A549 (cell line): ENCODE measurements at regions not wholly inside any gene's neighbourhood (a gene's known extent, or its start where the extent isn't known, plus 50 kb on each side); places are given as distances from the start of the nearest gene placed in this dataset.

Experiments
- ATAC-seq, 2 experiments: fragments of 200-7000 bp in 1 of 2; fragments of >200 bp in 1 of 2; cut with Nextera tagmentation in 1 of 2; cut with Tn5 transposase in 1 of 2; 3 replicates each; pipeline versions ENCODE4 v1.8.0 to v1.9.1; 2018 to 2020; ENCODE audit warnings: mild to moderate bottlenecking in 1 of 2, moderate library complexity in 1 of 2
- CTCF ChIA-PET: fragments of 300-600 bp; sonication (Branson Sonifier 250); formaldehyde crosslinking; extraction: SDS; loops from one replicate; lab custom pipeline; 2021; ENCODE audit warnings: antibody characterized with exemption, inconsistent platforms; lab: Yijun Ruan, JAX
- POLR2A ChIA-PET: fragments of 350-600 bp; formaldehyde crosslinking; extraction: SDS; loops from one replicate; lab custom pipeline; 2021; ENCODE audit warnings: antibody characterized with exemption, inconsistent platforms; lab: Yijun Ruan, JAX
- DNase-seq, 2 experiments: peaks; one replicate each; pipeline versions ENCODE4 v3.0.0 to v3.0.0-alpha.2; 2011 to 2016; ENCODE audit warnings: low read depth in 1 of 2, low spot score in 1 of 2
- FAIRE-seq: peaks from 2 replicates; lab custom pipeline; 2011; peaks lifted over from hg19 to GRCh38; lab: Jason Lieb, UNC
- H3K27ac ChIP-seq, 2 experiments: fragments of >200 bp; sonication (Bioruptor Twin); formaldehyde crosslinking; 3 replicates each; pipeline ENCODE4 v1.5.1; 2016 to 2017
- H3K4me1 ChIP-seq: fragments of >200 bp; sonication (Bioruptor Twin); formaldehyde crosslinking; 3 replicates; pipeline ENCODE4 v1.6.1; 2016
- H3K4me2 ChIP-seq: fragments of >200 bp; sonication (Bioruptor Twin); formaldehyde crosslinking; 3 replicates; pipeline ENCODE4 v1.6.1; 2016
- H3K4me3 ChIP-seq: fragments of >200 bp; sonication (Bioruptor Twin); formaldehyde crosslinking; 3 replicates; pipeline ENCODE4 v1.5.1; 2016
- H3K9me3 ChIP-seq: fragments of >200 bp; sonication (Bioruptor Twin); formaldehyde crosslinking; 3 replicates; pipeline ENCODE4 v1.6.1; 2016
- BHLHE40 ChIP-seq: IDR thresholded peaks from 2 replicates; pipeline ENCODE4 v1.6.1; 2012; ENCODE audit warnings: low read depth, low read length, inconsistent platforms
- CBX2 ChIP-seq: fragments of 200-600 bp; sonication (generic); IDR thresholded peaks from 2 replicates; pipeline ENCODE4 v1.6.1; 2016; ENCODE audit warnings: low read depth, mild to moderate bottlenecking, borderline replicate concordance
- CEBPB ChIP-seq, 2 experiments: fragments of >200 bp in 1 of 2; sonication (Bioruptor Twin) in 1 of 2; formaldehyde crosslinking in 1 of 2; IDR thresholded peaks; 2 replicates each; pipeline ENCODE4 v1.6.1; 2012 to 2016
- EHF ChIP-seq: fragments of 250-450 bp; sonication (Bioruptor Pico); IDR thresholded peaks from 2 replicates; pipeline ENCODE4 v1.5.0; 2020; ENCODE audit warnings: mild to moderate bottlenecking
- HDAC2 ChIP-seq: fragments of 200-600 bp; sonication (generic); IDR thresholded peaks from 2 replicates; pipeline ENCODE4 v1.6.1; 2016
- HEYL ChIP-seq: fragments of 250-450 bp; sonication (Bioruptor Pico); IDR thresholded peaks from 2 replicates; pipeline ENCODE4 v1.8.0; 2021; ENCODE audit warnings: mild to moderate bottlenecking, moderate library complexity
- HOXB13 ChIP-seq: fragments of 250-450 bp; sonication (Bioruptor Pico); IDR thresholded peaks from 2 replicates; pipeline ENCODE4 v1.5.0; 2020; ENCODE audit warnings: low read depth, mild to moderate bottlenecking, moderate library complexity
- JUN ChIP-seq, 2 experiments: fragments of >200 bp; sonication (Bioruptor Twin); formaldehyde crosslinking; IDR thresholded peaks; 2 replicates in 1 of 2; 3 replicates in 1 of 2; pipeline ENCODE4 v1.6.1; 2016 to 2017
- KDM1A ChIP-seq: fragments of 200-600 bp; sonication (generic); IDR thresholded peaks from 2 replicates; pipeline ENCODE4 v1.6.1; 2016; ENCODE audit warnings: low read depth, mild to moderate bottlenecking
- MAZ ChIP-seq: fragments of 150-350 bp; IDR thresholded peaks from 2 replicates; pipeline ENCODE4 v1.6.1; 2014; ENCODE audit warnings: antibody characterized with exemption, low read depth, low read length, borderline replicate concordance
- MYC ChIP-seq: IDR thresholded peaks from 2 replicates; pipeline ENCODE4 v1.6.1; 2012; ENCODE audit warnings: mild to moderate bottlenecking, inconsistent platforms, low read length, improper control_type of control experiment, borderline replicate concordance
- NFE2L2 ChIP-seq: fragments of 150-350 bp; conservative IDR thresholded peaks from 2 replicates; pipeline ENCODE4 v1.6.1; 2014; ENCODE audit warnings: low read length
- POLR2AphosphoS2 ChIP-seq: conservative IDR thresholded peaks from 2 replicates; pipeline ENCODE4 v1.6.1; 2012; ENCODE audit warnings: low read length, improper control_type of control experiment, inconsistent platforms
- RAD21 ChIP-seq, 2 experiments: fragments of >200 bp in 1 of 2; sonication (Bioruptor Twin) in 1 of 2; formaldehyde crosslinking in 1 of 2; IDR thresholded peaks in 1 of 2; conservative IDR thresholded peaks in 1 of 2; 2 replicates in 1 of 2; 3 replicates in 1 of 2; pipeline ENCODE4 v1.6.1; 2012 to 2018; ENCODE audit warnings: inconsistent platforms in 1 of 2
- RCOR1 ChIP-seq: fragments of 150-350 bp; IDR thresholded peaks from 2 replicates; pipeline ENCODE4 v1.6.1; 2014; ENCODE audit warnings: antibody characterized with exemption, low read length, low read depth
- RNF2 ChIP-seq: fragments of 200-600 bp; sonication (generic); IDR thresholded peaks from 2 replicates; pipeline ENCODE4 v1.6.1; 2016; ENCODE audit warnings: low read depth, mild to moderate bottlenecking, antibody characterized with exemption, moderate library complexity, borderline replicate concordance
- SMC3 ChIP-seq: fragments of >200 bp; sonication (Bioruptor Twin); formaldehyde crosslinking; IDR thresholded peaks from 3 replicates; pipeline ENCODE4 v1.6.1; 2018; ENCODE audit warnings: inconsistent platforms
- TP53 ChIP-seq: fragments of 250-450 bp; sonication (Bioruptor Pico); IDR thresholded peaks from 2 replicates; pipeline ENCODE4 v1.5.0; 2021; ENCODE audit warnings: mild to moderate bottlenecking, moderate library complexity
- ZFP36 ChIP-seq: fragments of 450-650 bp; IDR thresholded peaks from 2 replicates; pipeline ENCODE4 v1.6.1; 2014; ENCODE audit warnings: borderline replicate concordance; ENCODE audit not compliant: partially characterized antibody
- ZSCAN20 ChIP-seq: fragments of 250-450 bp; sonication (Bioruptor Pico); IDR thresholded peaks from 2 replicates; pipeline ENCODE4 v1.8.0; 2022; ENCODE audit warnings: mild to moderate bottlenecking, moderate library complexity
- WGBS: methylation state at CpG from one replicate; pipeline ENCODE4 v1.1.6; 2017; ENCODE audit errors: missing lambda C conversion rate; 5-methylcytosine and 5-hydroxymethylcytosine counted together
- TF ChIP-seq, protein P1 (sequence below): fragments of 150-350 bp; IDR thresholded peaks from 2 replicates; pipeline ENCODE4 v1.6.1; 2014; ENCODE audit warnings: low read depth, mild to moderate bottlenecking, low read length
- TF ChIP-seq, protein P2 (sequence below): fragments of >200 bp; sonication (Bioruptor Twin); formaldehyde crosslinking; IDR thresholded peaks from 3 replicates; pipeline ENCODE4 v1.6.1; 2016

DNA sequence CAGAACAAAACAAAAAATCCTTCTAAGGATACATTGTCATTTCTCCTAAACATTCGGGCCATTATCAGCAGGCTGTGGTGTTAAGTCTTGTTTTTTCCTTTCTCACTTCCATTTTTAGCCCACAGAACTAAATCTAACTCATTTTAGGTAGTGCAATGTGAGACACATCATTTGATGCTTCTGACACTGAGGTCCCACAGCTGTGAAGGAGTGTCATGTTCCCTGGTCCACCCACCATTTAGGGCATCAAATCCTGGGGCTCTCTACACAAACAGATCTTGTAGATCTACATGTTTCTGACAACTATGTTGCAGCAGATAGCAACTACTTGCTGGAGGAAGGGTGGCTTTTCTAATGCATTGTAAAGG lies 232.5 kb upstream of the IGFBP3 start:
- no peak for ATAC-seq
- CTCF ChIA-PET, result interaction anchor here (0.9 kb wide), 1 partner anchor 231 kb away, joined by 3 read pairs; no protein-coding TSS in a partner anchor
- DNase-seq, result no peak
- H3K4me3 ChIP-seq, result no peak overlapping the region
- WGBS, result 90% methylated on average over 1 of the region's 1 CpG
- TF ChIP-seq JUN (IDR thresholded peaks at IDR 0.05) (no peak), RCOR1 (no peak), KDM1A (no peak), BHLHE40 (no peak), RNF2 (no peak), ZFP36 (no peak), CBX2 (no peak), RAD21 (conservative IDR thresholded peaks at IDR 0.05 in 1 of 2, IDR thresholded peaks at IDR 0.05 in 1 of 2) (no peak), MYC (no peak), CEBPB (IDR thresholded peaks at IDR 0.05) (no peak), HOXB13 (CRISPR knock-in tag) (no peak), MAZ (no peak), POLR2AphosphoS2 (no peak), TP53 (no peak), EHF (no peak)
- TF ChIP-seq, protein P1, sequence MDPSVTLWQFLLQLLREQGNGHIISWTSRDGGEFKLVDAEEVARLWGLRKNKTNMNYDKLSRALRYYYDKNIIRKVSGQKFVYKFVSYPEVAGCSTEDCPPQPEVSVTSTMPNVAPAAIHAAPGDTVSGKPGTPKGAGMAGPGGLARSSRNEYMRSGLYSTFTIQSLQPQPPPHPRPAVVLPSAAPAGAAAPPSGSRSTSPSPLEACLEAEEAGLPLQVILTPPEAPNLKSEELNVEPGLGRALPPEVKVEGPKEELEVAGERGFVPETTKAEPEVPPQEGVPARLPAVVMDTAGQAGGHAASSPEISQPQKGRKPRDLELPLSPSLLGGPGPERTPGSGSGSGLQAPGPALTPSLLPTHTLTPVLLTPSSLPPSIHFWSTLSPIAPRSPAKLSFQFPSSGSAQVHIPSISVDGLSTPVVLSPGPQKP, result no peak
- TF ChIP-seq, protein P2, sequence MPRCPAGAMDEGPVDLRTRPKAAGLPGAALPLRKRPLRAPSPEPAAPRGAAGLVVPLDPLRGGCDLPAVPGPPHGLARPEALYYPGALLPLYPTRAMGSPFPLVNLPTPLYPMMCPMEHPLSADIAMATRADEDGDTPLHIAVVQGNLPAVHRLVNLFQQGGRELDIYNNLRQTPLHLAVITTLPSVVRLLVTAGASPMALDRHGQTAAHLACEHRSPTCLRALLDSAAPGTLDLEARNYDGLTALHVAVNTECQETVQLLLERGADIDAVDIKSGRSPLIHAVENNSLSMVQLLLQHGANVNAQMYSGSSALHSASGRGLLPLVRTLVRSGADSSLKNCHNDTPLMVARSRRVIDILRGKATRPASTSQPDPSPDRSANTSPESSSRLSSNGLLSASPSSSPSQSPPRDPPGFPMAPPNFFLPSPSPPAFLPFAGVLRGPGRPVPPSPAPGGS, result no peak
- TF ChIP-seq, all 56 proteins: peak for 0
- Histone ChIP-seq H3K27ac (peak overlapping the region; percentile 43 to 62; a peak in 4 of 6 replicates), H3K9me3 (no peaks in the 10 kb centered on the region), H3K4me1 (peaks cover 32% of the 10 kb centered on the region), H3K4me2 (0 out of 3 replicates have a peak overlapping the region, but pooled peaks have one; percentile 4)
- no peak for FAIRE-seq
- POLR2A ChIA-PET, result no interaction called here

DNA sequence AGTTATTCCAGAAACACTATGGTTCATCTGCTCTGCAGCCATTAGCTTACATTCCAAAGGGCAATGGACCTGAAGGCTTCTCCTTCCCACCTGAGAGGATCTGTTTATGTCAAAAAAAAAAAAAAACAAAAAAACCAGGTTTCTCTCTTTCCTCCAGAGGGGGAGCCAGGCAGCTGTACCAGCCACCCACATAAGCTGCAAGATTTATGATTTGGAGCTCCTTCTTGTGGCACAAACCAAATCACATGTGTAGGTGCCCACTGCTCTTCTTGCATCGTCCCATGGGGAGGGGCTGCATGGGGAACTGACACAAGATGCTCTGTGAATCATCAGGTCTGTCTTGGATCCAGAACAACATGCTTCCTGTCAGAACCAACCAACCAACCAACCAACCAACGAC lies 231.6 kb upstream of the IGFBP3 start:
- H3K4me3 ChIP-seq, result no peak overlapping the region
- DNase-seq (peak in 1 of 2 experiments; percentile 60), FAIRE-seq (no peak), ATAC-seq (peak; percentile 68 to 72; a peak in 4 of 6 replicates)
- H3K4me1 ChIP-seq, result peaks cover 32% of the 10 kb centered on the region
- H3K4me2 ChIP-seq, result no peak overlapping the region
- WGBS, result 48% methylated on average over 2 of the region's 2 CpGs
- TF ChIP-seq SMC3 (peak; percentile 23; the same call in 1 of the 3 replicates), HEYL (CRISPR knock-in tag) (no peak), RAD21 (conservative IDR thresholded peaks at IDR 0.05 in 1 of 2, IDR thresholded peaks at IDR 0.05 in 1 of 2) (peak; percentile 32 to 51; a peak in 4 of 5 replicates)
- TF ChIP-seq, all 56 proteins: peak for 2
- CTCF ChIA-PET, result interaction anchor here (0.6 to 0.8 kb wide), 4 partner anchors 196 to 606 kb away, joined by 3 to 6 read pairs (median 4); no protein-coding TSS in a partner anchor
- Histone ChIP-seq H3K9me3 (0 out of 3 replicates have a peak, but pooled peaks cover 3% of the 10 kb centered on the region), H3K27ac (peak overlapping the region in 1 of 2 experiments; percentile 62; a peak in 3 of 6 replicates)
- POLR2A ChIA-PET, result interaction anchor here (0.6 kb wide), 1 partner anchor 158 kb away, joined by 3 read pairs; no protein-coding TSS in a partner anchor

DNA sequence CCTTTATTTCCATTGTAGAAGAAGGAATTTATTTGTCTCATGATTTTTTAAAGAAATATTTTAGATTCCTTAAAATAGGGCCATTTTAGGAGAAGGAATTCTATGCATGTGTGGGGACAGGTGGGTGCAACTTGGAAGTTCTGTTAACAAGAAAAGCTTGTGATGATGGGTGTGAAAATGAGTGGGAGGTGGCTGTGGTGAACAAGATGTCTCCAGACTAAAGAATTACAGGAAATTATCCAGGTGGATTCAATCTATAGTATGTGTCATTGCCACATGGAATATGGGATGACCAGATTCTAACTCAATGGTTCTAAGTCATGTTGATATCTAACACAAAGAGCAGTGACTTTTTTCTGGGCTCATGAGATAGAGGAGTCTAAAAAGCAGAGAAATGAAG lies 229.6 kb upstream of the IGFBP3 start:
- peaks cover 46% of the 10 kb centered on the region for H3K4me1 ChIP-seq
- CTCF ChIA-PET, result no interaction called here
- TF ChIP-seq NFE2L2 (no peak), MAZ (no peak), HDAC2 (no peak), RAD21 (conservative IDR thresholded peaks at IDR 0.05 in 1 of 2, IDR thresholded peaks at IDR 0.05 in 1 of 2) (no peak), ZSCAN20 (no peak)
- POLR2A ChIA-PET, result no interaction called here
- ATAC-seq (no peak), FAIRE-seq (no peak), DNase-seq (no peak)
- H3K4me2 ChIP-seq, result no peak overlapping the region
- no peak overlapping the region for H3K4me3 ChIP-seq
- peak overlapping the region in 1 of 2 experiments; percentile 54; a peak in 3 of 6 replicates for H3K27ac ChIP-seq
- 0 out of 3 replicates have a peak, but pooled peaks cover 3% of the 10 kb centered on the region for H3K9me3 ChIP-seq
